Raji (cell line): ENCODE measurements at regions not wholly inside any gene's neighbourhood (a gene's known extent, or its start where the extent isn't known, plus 50 kb on each side); places are given as distances from the start of the nearest gene placed in this dataset.
A peak's percentile ranks its signal among the peaks of the same experiment; 100 is the strongest.

Experiments used
- POLR2A ChIP-seq: IDR thresholded peaks from 2 replicates; pipeline ENCODE4 v1.6.1; 2011; ENCODE audit warnings: low read depth, low read length, control low read depth; ENCODE audit not compliant: insufficient read depth

DNA sequence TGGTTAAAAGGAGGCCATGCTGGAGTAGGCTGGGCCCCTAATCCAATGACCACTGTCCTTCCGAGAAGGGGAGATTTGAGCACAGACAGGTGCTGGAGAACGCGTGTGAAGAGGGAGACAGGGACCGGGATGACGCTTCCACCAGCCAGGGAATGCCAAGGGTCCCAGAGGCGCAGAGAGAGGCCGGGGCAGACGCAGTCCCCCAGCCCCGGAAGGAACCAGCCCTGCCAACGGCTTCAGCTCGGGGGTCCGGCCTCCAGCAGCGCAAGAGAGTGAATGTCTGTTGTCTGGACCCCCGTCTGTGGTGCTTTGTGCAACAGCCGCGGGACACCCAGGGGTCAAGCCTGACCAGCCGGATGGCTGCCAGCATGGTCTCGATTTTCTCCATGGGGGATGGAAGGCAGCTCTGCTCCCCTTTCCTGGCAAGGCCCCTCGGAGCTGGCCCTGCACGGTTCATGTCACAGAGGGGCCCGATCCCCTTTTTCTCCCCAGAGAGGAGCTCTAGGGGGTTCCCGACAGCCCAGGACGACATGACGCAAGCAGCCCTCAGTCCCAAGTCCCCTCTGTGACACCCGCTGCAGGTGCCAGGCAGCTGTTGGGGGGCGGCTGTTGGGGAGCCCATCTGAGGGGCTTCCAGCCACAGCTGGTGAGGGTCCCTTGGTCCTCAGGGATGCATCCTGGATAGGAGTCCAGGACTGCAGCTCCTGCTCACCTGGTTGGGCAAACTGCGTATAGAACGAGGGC, 73.5 kb downstream of the SIK1 start:
- TF ChIP-seq POLR2A: no peak; the same call in none of the 2 replicates

DNA sequence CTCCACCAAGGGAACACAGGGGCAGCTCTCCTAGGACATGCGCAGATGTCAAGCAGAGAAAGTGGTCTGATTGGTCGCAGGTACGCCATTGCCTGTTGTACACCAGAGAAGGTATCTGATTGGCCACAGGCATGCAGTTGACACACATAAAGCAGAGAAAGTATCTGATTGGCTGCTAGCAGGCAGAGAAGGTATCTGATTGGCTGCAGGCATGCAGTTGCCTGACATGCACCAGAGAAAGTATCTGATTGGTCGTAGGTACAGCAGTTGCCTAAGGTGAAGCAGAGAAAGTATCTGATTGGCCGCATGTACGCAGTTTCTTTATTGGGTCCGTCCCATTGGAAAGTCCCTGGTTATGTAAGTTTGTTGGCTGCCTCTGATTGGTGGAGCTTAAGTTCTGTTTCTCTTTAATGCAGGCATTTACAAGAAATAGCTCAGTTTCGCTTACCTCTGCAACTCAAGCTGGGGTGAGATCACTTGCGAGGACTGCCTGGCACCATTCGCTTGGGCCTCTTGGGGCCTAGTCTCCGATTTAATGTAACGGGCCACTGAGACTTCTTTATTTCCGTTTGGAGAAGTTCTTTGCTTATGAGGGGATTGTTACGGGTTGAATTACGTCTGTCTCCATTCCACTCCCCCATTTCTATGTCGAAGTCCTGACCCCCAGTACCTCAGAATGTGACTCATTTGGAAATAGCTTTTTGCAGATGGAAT, 74.2 kb downstream of the SIK1 start:
- peak; percentile 92 for TF ChIP-seq POLR2A

DNA sequence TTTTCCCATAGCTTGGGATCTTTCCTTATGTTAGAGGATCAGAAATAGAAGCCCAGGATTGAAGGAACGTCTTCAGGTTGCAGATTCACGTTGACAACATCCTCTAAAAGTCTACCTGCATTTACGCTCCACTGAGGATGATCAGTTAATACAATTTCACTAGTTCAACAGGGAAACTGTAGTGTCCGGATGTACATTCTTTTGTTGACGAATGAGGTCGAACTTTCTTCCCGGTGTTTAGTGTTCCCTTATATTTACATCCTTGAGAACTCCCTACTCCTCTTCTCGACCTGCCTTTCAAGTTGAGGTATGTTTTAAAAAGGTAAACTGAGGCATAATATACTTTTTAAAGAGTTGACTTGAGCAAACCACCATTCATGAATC, 74.8 kb downstream of the SIK1 start:
- TF ChIP-seq POLR2A: no peak

DNA sequence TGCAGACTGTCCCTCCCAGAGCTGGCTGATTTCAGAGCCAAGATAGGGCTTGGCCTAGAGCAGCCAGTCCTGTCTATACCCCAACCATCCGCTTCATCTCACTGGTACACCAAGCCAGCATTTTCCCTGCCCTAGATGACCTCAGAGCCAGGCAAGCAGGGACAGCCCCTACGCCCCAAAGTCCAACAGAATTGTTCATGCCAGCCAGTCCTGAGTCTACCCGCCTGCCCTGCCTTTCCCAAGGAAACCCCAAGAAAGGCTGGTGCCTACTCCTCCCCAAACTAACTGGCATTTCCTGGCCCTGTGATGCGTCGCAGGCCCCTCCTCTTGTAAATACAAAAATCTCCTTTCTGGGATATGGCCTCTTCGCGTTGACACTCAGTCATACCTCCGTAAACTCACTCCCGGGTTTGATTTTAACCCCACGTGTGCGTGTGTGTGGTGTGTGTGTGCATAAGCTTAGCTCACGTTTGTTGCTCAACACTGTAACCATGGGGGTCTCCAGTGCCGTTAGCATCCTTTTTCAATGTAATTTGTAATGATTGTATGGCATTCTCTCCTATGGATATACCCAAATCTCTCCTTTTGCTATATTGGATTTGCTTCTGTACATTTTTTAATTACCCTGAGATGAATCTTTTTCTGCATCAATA, 75.3 kb downstream of the SIK1 start:
- TF ChIP-seq POLR2A: no peak

DNA sequence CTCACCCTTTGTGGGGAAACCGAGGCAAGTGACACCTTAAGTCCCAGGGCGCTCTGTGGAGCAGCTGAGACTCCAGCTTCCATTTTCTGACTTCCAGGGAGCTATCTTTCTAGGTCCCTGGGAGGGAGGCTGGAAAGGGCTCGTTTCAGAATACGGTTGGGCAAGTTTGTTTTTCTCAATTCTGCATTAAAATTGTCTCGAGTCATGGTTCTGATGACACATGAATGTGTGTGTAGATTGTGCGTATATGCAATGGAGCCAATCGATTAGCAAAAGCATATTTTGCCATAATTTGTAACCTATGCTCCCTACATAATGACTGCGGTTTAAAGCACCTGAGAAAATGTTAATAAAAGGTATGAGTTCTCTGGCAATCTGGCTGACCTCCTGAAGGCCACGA, 77.3 kb downstream of the SIK1 start:
- TF ChIP-seq POLR2A: no peak

DNA sequence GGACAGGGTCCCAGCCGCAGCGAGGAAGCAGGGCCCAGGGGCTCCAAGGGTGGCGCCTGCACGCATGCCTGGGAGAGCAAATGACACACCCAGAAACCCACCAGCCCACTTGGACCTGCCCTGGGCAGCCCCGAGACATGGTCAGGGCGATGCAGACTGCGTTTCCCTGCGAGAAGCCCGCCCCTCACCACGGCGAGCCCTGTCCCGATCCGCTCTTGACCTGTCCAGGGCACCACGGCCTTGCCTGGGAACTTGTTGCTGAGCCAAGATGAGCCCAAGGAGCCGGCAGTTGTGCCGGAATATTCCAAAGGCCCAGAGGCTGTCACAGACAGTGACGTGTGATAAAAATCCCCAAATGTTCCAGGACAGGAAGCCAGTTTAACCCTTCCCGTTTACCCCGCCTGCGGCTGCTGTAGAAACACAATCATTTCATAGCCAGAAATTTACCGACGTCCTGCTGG, 78.1 kb downstream of the SIK1 start:
- TF ChIP-seq POLR2A: no peak

DNA sequence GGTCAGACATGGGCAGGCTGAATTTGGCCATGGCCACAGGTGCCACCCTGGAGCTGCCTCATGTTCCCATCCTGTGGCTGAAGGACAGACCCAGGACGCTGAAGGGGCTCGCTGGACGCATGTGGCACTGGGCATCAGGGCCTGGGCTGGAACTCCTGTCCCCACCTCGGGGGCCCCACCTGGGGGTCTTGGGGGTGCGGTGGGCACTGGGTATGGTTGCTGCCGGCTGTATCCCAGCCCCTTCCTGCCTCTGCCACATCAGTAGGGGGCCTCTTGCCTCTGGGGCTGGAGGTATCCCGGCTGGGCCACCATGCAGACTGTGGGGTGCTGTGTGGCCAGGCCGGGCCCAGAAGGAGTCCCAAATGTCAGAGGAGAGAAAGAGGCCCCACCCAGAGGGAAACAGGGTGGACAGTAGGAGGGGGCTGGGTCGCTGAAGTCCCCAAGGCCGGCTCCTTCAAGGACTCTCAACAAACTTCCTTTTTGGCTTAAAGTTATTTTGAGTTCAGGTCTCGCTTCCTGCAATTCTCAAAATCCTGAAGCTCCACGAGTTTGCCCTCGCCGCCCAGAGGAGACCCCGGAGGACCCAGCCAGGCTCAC, 78.7 kb downstream of the SIK1 start:
- TF ChIP-seq POLR2A: no peak

DNA sequence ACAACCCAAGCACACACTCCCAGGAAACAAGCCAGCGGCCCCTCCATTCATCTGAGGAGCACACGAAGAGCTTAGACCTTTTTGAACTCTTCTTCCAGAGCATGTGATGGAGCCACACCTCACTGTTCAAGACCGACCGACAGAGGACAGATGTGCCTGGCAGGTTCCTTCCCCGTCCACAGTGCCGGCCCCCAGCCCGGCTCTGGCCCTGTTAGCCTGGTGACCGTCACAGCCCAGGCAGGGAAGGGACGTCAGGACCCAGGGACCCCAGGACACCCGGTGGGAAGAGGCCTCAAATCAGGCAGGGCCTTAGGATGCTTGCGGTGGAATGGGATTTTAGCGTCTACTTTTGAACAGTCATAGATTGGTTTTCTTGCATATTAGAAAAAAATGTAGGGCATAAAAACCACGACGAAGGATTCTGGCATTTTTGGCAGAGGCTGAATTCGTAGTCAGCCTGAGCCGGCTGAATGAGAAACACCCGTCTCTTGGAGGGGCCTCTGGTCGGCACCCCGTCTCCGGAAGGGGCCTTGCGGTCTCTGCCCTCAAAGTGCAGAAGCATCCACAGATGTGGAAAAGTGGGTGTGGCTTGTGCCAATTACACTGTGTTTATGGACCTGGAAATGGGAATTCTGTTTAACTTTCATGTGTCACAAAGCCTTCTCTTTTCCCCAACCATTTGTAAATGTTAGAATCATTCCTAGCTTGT, 79.3 kb downstream of the SIK1 start:
- no peak for TF ChIP-seq POLR2A

DNA sequence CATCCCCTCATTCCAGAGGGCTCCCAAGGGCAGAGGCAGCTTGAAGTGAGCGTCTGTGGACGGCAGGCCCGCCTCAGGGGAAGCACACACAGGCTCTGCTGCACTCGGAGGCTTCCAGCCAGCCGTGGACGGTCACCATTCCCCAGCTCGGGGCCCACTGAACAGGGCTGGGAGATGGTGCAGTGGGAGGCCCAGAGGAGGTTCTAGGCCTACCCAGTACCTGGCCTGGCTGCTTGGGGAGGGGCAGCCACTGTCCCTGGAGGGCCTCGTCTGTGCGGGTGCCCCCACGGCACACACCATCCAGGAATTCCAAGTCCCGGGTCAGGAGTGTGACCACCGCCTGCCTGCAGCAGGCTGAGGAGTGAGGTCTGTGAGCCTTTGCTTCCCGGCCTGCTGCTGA, 80.4 kb downstream of the SIK1 start:
- TF ChIP-seq POLR2A: no peak

DNA sequence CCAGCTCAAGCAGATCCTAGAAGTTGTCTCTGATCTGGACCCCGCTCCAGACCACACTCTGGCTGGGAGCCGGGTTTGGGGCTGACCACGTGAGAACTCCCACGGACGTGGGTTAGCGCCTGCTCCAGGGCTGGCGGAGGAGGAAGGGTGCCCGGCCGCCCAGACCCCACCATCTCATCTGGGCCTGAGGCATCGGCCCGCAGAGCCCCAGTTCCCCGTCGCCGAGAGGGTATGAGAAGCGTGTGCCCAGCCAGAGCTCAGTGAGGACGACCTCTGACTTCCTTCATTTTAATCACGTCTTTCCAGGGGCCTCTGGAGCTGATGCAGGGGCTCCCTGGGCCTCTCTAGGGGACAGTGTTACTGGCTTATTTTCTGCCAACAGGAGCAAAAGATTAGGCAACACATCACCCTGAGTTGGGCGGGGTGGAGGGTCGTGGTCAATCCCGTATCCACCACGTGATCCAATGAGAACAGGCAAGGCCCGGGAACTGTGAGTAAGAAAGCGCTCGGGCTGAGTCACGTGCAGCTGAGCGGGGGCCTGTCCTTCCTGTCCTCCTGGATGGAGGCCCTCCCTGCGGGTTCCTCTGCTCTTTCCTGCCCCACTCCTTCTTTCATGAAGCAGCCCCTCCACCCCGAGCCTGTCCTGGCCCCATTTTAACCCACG, 81.1 kb downstream of the SIK1 start:
- TF ChIP-seq POLR2A: no peak

DNA sequence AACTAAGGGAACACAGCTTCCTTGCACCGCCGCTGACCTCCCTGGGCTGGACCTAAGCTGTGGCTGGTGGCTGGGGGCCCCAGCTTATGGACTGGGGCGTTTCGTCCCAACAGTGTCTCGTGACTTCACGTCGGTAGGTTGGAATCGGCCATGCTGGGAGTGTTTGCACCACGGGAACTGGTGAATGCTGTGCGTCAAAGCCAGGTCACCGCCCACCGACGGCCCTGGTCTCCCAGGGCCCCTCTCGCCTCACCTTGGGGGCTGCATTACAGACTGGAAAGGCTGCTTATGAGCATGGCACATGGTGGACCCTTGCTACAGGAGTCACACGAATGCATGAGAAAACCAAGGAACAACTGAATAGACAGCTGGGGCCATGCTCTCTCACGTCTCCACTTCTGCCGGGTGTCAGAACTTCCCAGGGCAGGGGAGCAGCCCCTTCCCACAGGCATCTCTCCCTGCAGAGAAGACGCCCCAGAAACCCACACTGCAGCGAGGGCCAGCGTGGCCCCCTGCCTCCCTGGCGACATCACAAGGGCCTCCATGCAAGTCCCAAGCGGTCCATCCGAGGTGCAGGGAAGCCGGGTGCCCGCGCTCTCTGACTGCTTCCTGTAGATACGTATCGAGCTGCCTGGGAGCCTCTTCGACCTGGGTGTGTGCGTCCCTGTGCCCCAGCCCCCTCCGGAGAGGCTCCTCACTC, 81.7 kb downstream of the SIK1 start:
- no peak for TF ChIP-seq POLR2A

DNA sequence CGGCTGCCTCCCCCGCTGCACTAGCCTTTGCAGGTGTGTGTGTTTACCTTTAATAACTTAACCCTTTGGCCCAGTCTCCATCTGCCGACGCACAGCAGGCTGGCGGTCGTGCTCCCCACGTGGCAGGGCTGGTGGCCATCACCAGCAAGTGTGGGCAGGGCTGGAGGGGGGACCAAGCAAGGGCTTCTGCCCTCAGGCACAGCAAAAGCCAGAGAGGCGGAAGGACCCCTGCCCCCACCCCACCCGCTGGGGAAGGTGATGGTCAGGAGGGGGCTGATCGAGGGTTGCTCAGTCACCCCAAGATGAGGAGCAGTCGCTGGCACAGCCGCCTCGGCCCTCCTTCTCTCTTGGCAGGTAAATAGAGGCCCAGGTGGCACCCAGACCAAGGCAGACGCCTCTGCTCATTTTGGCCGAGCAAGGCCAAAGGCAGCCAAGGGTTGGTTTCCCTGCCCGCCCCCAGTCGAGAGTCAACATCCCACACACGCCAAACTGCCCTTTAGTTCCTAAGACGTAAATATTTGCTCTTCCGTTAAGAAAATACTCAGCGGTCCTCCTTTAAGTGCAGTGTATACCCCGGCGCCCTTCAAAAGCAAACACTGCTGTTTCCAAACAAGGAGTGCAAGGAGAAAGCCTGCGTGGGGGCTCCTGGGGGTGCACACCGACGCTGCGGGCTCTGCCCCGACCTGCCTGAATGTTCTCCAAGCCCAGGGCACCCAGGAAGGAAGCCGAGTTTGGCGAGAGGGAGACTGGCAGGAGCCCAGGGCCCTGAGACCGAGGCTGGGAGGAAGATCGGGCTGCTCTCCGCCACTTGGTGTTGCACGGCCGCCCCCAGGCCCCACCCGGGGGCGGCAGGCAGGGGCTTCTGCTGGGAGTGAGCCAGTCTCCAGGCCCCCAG, 82.7 kb downstream of the SIK1 start:
- no peak for TF ChIP-seq POLR2A

DNA sequence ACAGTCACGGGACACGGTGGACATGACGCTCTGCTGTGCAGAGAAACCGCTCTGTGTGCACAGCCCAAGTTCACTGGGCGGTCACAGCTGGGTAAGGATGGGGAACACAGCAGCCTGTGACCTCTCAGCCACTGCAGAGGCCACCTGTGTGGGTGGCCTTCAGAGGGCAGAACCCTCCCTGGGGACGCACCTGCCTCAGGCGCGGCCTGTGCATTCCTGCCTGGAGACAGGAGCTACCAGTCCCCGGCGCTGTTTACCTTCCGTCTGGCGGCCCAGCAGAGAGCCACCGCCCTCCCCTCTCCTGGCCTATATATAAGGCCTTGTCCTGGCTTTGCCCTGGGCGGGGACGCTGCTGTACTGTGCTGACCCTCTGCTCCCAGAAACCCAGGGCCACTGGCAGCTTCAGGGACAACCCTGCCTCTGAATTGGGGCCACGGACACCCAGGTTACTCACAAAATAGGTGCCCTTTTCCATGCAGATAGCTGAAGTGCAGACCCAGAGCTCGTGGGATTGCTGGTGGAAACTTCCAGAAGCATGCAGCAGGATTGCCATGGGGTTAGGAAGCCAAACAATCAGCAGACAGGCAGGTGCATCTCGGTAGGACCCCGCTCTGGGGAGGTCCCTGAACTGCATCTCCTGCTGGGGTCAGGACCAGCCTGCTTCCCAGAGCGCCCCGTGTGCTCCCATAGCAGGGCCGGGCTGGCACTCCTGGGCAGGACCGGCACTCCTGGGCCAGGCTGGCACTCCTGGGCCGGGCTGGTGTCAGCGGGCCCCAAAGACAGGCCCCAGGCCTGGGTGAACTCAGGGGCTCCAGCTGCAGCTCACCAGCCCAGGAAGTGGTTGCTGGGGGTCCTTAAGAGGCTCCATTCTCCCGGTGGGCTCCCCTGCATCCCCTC, 83.6 kb downstream of the SIK1 start:
- TF ChIP-seq POLR2A: no peak
